B cell (primary cell): ENCODE measurements at regions not wholly inside any gene's neighbourhood (a gene's known extent, or its start where the extent isn't known, plus 50 kb on each side); places are given as distances from the start of the nearest gene placed in this dataset.

Experiments used
- ATAC-seq: fragments of 200-7000 bp; cut with Tn5 transposase; one replicate; pipeline ENCODE4 v1.10.0; 2021; ENCODE audit warnings: low read depth, mild to moderate bottlenecking, moderate number of reproducible peaks, moderate library complexity
- CTCF ChIA-PET: fragments of 350-600 bp; sonication (Branson Sonifier 250); formaldehyde crosslinking; loops from one replicate; lab custom pipeline; 2021; ENCODE audit warnings: antibody characterized with exemption, inconsistent platforms; lab: Charles Lee
- POLR2A ChIA-PET: fragments of 350-600 bp; sonication (Branson Sonifier 250); formaldehyde crosslinking; loops from one replicate; lab custom pipeline; 2021; ENCODE audit warnings: antibody characterized with exemption; lab: Charles Lee
- DNase-seq: peaks from one replicate; pipeline ENCODE4 v3.0.0; 2013
- H2AFZ ChIP-seq: 2 replicates; pipeline ENCODE4 v1.6.1; 2012; ENCODE audit warnings: mild to moderate bottlenecking, low read depth, low read length; ENCODE audit not compliant: insufficient read depth, poor library complexity, severe bottlenecking
- H3K27ac ChIP-seq, 2 donors: 1 replicate in 1 of 2; 2 replicates in 1 of 2; pipeline ENCODE4 v1.5.1; 2012 to 2013; ENCODE audit warnings: low read length in 2 of 2, mild to moderate bottlenecking in 2 of 2, moderate library complexity in 1 of 2
- H3K27me3 ChIP-seq, 4 experiments: fragments of 200-600 bp in 1 of 4; sonication (generic) in 1 of 4; replicated peaks in 1 of 4; 1 replicate in 2 of 4; 2 replicates in 2 of 4; pipeline versions ENCODE4 v1.6.1 to v1.7.0; 2013 to 2016; ENCODE audit warnings: low read length in 3 of 4, mild to moderate bottlenecking in 2 of 4, mixed read lengths in 1 of 4, moderate library complexity in 1 of 4; ENCODE audit not compliant: insufficient read depth in 4 of 4, control insufficient read depth in 3 of 4; ENCODE audit errors: control extremely low read depth in 1 of 4
- H3K36me3 ChIP-seq, 2 experiments: replicated peaks in 1 of 2; 1 replicate in 1 of 2; 2 replicates in 1 of 2; pipeline versions ENCODE4 v1.6.1 to v1.7.1; 2013; ENCODE audit warnings: low read length in 1 of 2; ENCODE audit not compliant: insufficient read depth in 2 of 2, control insufficient read depth in 1 of 2; ENCODE audit errors: control extremely low read depth in 1 of 2, extremely low read depth in 1 of 2
- H3K4me1 ChIP-seq, 2 donors: fragments of 200-600 bp in 1 of 2; sonication (generic) in 1 of 2; 1 replicate in 1 of 2; 2 replicates in 1 of 2; pipeline versions ENCODE4 v1.5.1 to v1.6.1; 2013 to 2017; ENCODE audit warnings: low read length in 2 of 2; ENCODE audit not compliant: control insufficient read depth in 2 of 2, insufficient read depth in 2 of 2
- H3K4me2 ChIP-seq: replicated peaks from 2 replicates; pipeline ENCODE3; 2012; ENCODE audit warnings: mild to moderate bottlenecking, low read depth, low read length; ENCODE audit not compliant: poor library complexity, severe bottlenecking
- H3K4me3 ChIP-seq, 5 experiments: fragments of 200-600 bp in 1 of 5; sonication (generic) in 1 of 5; 1 replicate in 3 of 5; 2 replicates in 2 of 5; pipeline versions ENCODE4 v1.5.1 to v1.7.0; 2011 to 2016; ENCODE audit warnings: low read length in 4 of 5, mild to moderate bottlenecking in 4 of 5, low read depth in 2 of 5, control low read depth in 1 of 5, moderate library complexity in 1 of 5; ENCODE audit not compliant: insufficient read depth in 1 of 5; ENCODE audit errors: control extremely low read depth in 1 of 5, extremely low read depth in 1 of 5
- H3K79me2 ChIP-seq: fragments of 200-600 bp; sonication (generic); one replicate; pipeline ENCODE4 v1.6.0; 2016; ENCODE audit warnings: low read length; ENCODE audit not compliant: control insufficient read depth, insufficient read depth
- H3K9ac ChIP-seq: fragments of 200-600 bp; sonication (generic); 2 replicates; pipeline ENCODE4 v1.6.1; 2017; ENCODE audit warnings: mild to moderate bottlenecking, low read length, moderate library complexity
- H3K9me3 ChIP-seq, 3 donors: one replicate each; pipeline versions ENCODE4 v1.6.1 to v1.7.1; 2013; ENCODE audit warnings: low read length in 2 of 3; ENCODE audit not compliant: control insufficient read depth in 2 of 3, insufficient read depth in 1 of 3; ENCODE audit errors: control extremely low read depth in 1 of 3
- H4K20me1 ChIP-seq: 2 replicates; pipeline ENCODE4 v1.6.0; 2012; ENCODE audit warnings: mild to moderate bottlenecking, low read length; ENCODE audit not compliant: insufficient read depth, control insufficient read depth, poor library complexity, severe bottlenecking
- H3K27ac Mint-ChIP-seq: one replicate; pipeline ENCODE4 v1.8.0; 2021; ENCODE audit warnings: mixed read lengths
- H3K27me3 Mint-ChIP-seq: one replicate; pipeline ENCODE4 v1.8.0; 2021; ENCODE audit warnings: mixed read lengths
- H3K4me1 Mint-ChIP-seq: one replicate; pipeline ENCODE4 v1.8.0; 2021; ENCODE audit warnings: mixed read lengths
- H3K4me3 Mint-ChIP-seq: one replicate; pipeline ENCODE4 v1.8.0; 2021; ENCODE audit warnings: mixed read lengths
- H3K9me3 Mint-ChIP-seq: one replicate; pipeline ENCODE4 v1.8.0; 2022; ENCODE audit warnings: mixed read lengths; ENCODE audit not compliant: insufficient read depth
- CTCF ChIP-seq: fragments of 200-600 bp; IDR thresholded peaks from one replicate; pipeline ENCODE4 v1.8.0; 2022; ENCODE audit warnings: antibody characterized with exemption, mild to moderate bottlenecking
- EZH2 ChIP-seq: IDR thresholded peaks from 2 replicates; pipeline ENCODE4 v1.6.1; 2012; ENCODE audit warnings: borderline replicate concordance, low read depth, mild to moderate bottlenecking, moderate library complexity, low read length; ENCODE audit not compliant: insufficient read depth, poor library complexity, severe bottlenecking
- WGBS: methylation state at CpG from one replicate; pipeline ENCODE4 v1.1.5; 2013; ENCODE audit warnings: missing lambda C conversion rate; ENCODE audit not compliant: insufficient coverage; 5-methylcytosine and 5-hydroxymethylcytosine counted together
- intact Hi-C: fragments of 100-400 bp; cut with micrococcal nuclease; formaldehyde crosslinking; loops from one replicate; pipeline ENCODE4 v1.10.0; 2022

DNA sequence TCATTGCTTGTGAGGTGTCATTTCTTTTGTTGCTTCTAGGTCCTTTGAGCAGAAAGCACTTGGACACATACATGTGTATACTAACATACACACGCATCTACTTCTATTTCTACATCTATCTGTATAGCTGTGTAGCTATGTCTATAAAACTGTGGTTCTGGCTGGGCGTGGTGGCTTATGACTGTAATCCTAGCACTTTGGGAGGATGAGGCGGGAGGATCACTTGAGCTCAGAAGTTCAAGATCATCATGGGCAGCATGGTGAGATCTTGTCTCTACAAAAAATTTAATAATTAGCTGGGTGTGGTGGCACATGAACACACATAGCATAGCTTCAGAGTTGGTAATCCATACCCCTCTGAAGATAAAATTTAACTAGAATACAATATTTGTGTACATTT is 65.0 kb upstream of the MAGI1 start:
- ATAC-seq (no peak), DNase-seq (no peak)
- Histone ChIP-seq H3K79me2 (no peaks in the 10 kb centered on the region), H2AFZ (no peak overlapping the region), H3K36me3 (no peaks in the 10 kb centered on the region), H3K27me3 (no peaks in the 10 kb centered on the region), H4K20me1 (no peaks in the 10 kb centered on the region), H3K4me3 (no peak overlapping the region), H3K9me3 (no peaks in the 10 kb centered on the region), H3K4me1 (no peaks in the 10 kb centered on the region), H3K27ac (no peak overlapping the region), H3K9ac (no peak overlapping the region), H3K4me2 (no peak overlapping the region)
- Mint-ChIP-seq H3K9me3 (no peaks in the 10 kb centered on the region), H3K27me3 (no peaks in the 10 kb centered on the region), H3K27ac (no peak overlapping the region), H3K4me1 (no peaks in the 10 kb centered on the region), H3K4me3 (no peak overlapping the region)
- ChIA-PET POLR2A (no interaction called here), CTCF (no interaction called here)
- no peak for TF ChIP-seq EZH2
- no peak for TF ChIP-seq CTCF
- intact Hi-C loops = no loop called here
- no CpG with 5 or more reads among the region's 3 CpGs for WGBS

- DNase-seq (no peak), ATAC-seq (no peak)
- no peaks in the 10 kb centered on the region for H3K36me3 ChIP-seq
- H3K4me3 ChIP-seq = no peak overlapping the region
- no peak overlapping the region for H3K9ac ChIP-seq
- no peaks in the 10 kb centered on the region for H3K27me3 ChIP-seq
- Mint-ChIP-seq H3K9me3 (no peaks in the 10 kb centered on the region), H3K4me3 (no peak overlapping the region), H3K27me3 (no peaks in the 10 kb centered on the region), H3K4me1 (no peaks in the 10 kb centered on the region), H3K27ac (no peak overlapping the region)
- no peaks in the 10 kb centered on the region for H3K79me2 ChIP-seq
- CTCF ChIA-PET = interaction anchor here (0.7 kb wide), 1 partner anchor 54 kb away, joined by 4 read pairs; no protein-coding TSS in a partner anchor
- intact Hi-C loops = no loop called here
- no peaks in the 10 kb centered on the region for H3K4me1 ChIP-seq
- TF ChIP-seq EZH2 (no peak), CTCF (no peak)
- no peaks in the 10 kb centered on the region for H3K9me3 ChIP-seq
- H4K20me1 ChIP-seq = no peaks in the 10 kb centered on the region
- H3K27ac ChIP-seq = no peak overlapping the region
- WGBS = no CpG with 5 or more reads among the region's 3 CpGs
- H3K4me2 ChIP-seq = no peak overlapping the region
- no peak overlapping the region for H2AFZ ChIP-seq
- POLR2A ChIA-PET = no interaction called here
Observed at GRCh38 chr3:66101901-66102300, 63.2 kb upstream of the MAGI1 start.
